Testis (tissue), 2 donors: ENCODE measurements at regions not wholly inside any gene's neighbourhood (a gene's known extent, or its start where the extent isn't known, plus 50 kb on each side); places are given as distances from the start of the nearest gene placed in this dataset.
A peak's percentile ranks its signal among the peaks of the same experiment; 100 is the strongest.

Experiments
- DNase-seq: peaks from one replicate; pipeline ENCODE4 v3.0.0-alpha.2; 2019
- H3K27ac ChIP-seq, 2 donors: fragments of 200-600 bp; sonication (generic); one replicate each; pipeline ENCODE4 v1.5.1; 2019
- H3K27me3 ChIP-seq: fragments of 200-600 bp; sonication (generic); one replicate; pipeline ENCODE4 v1.5.1; 2019
- H3K36me3 ChIP-seq: fragments of 200-600 bp; sonication (generic); one replicate; pipeline ENCODE4 v1.5.1; 2017; ENCODE audit warnings: low read depth; ENCODE audit errors: missing control alignments
- H3K4me1 ChIP-seq: fragments of 200-600 bp; sonication (generic); one replicate; pipeline ENCODE4 v1.5.1; 2019
- H3K4me3 ChIP-seq, 2 donors: fragments of 200-600 bp; sonication (generic); one replicate each; pipeline ENCODE4 v1.5.1; 2017 to 2019
- H3K9me3 ChIP-seq: fragments of 200-600 bp; sonication (generic); one replicate; pipeline ENCODE4 v1.5.1; 2017
- CTCF ChIP-seq, 3 experiments: fragments of 450-650 bp in 2 of 3; fragments of 200-600 bp in 1 of 3; sonication (generic) in 1 of 3; IDR thresholded peaks; one replicate each; pipeline ENCODE4 v1.5.1; 2016 to 2019; ENCODE audit warnings: antibody characterized with exemption in 3 of 3, mild to moderate bottlenecking in 2 of 3, moderate library complexity in 1 of 3
- POLR2A ChIP-seq: fragments of 450-650 bp; IDR thresholded peaks from one replicate; pipeline ENCODE4 v1.6.1; 2017; ENCODE audit warnings: antibody characterized with exemption, mild to moderate bottlenecking, moderate library complexity
- WGBS, 2 donors: methylation state at CpG; one replicate each; pipeline ENCODE4 v1.1.5; 2018; 5-methylcytosine and 5-hydroxymethylcytosine counted together
- intact Hi-C: fragments of 100-400 bp; cut with DNase I; formaldehyde crosslinking; loops from one replicate; pipeline ENCODE4 v1.15.1; 2023; ENCODE audit warnings: low total_unique reads

GRCh38 chr3:162468791-162469190, 972.2 kb downstream of the OTOL1 start:
- no peaks in the 10 kb centered on the region for H3K9me3 ChIP-seq
- no peaks in the 10 kb centered on the region for H3K27me3 ChIP-seq
- WGBS, 2 donors: 92 to 98% methylated on average over 2 of the region's 2 CpGs
- TF ChIP-seq CTCF (IDR thresholded peaks at IDR 0.05) (no peak), POLR2A (no peak)
- H3K36me3 ChIP-seq: no peaks in the 10 kb centered on the region
- DNase-seq: no peak
- no peaks in the 10 kb centered on the region for H3K4me1 ChIP-seq
- intact Hi-C loops: no loop called here
- H3K27ac ChIP-seq: no peak overlapping the region
- H3K4me3 ChIP-seq: no peak overlapping the region

GRCh38 chr3:162487138-162487537, 990.5 kb downstream of the OTOL1 start:
- Histone ChIP-seq H3K4me3 (no peak overlapping the region), H3K9me3 (no peaks in the 10 kb centered on the region), H3K27me3 (no peaks in the 10 kb centered on the region), H3K4me1 (no peaks in the 10 kb centered on the region), H3K36me3 (no peaks in the 10 kb centered on the region), H3K27ac (no peak overlapping the region)
- DNase-seq: no peak
- no peak for TF ChIP-seq POLR2A
- no peak for TF ChIP-seq CTCF (IDR thresholded peaks at IDR 0.05)
- intact Hi-C loops: no loop called here
- WGBS, 2 donors: 90 to 97% methylated on average over 1 of the region's 1 CpG

GRCh38 chr3:162489853-162490252, 993.2 kb downstream of the OTOL1 start:
- DNase-seq: peak; percentile 17

GRCh38 chr3:162491952-162492351, 995.3 kb downstream of the OTOL1 start:
- no peak overlapping the region for H3K27ac ChIP-seq
- intact Hi-C loops: no loop called here
- no peaks in the 10 kb centered on the region for H3K9me3 ChIP-seq
- 67 to 68% methylated on average over 1 of the region's 1 CpG for WGBS, 2 donors
- DNase-seq: no peak
- H3K36me3 ChIP-seq: no peaks in the 10 kb centered on the region
- H3K27me3 ChIP-seq: no peaks in the 10 kb centered on the region
- no peaks in the 10 kb centered on the region for H3K4me1 ChIP-seq
- no peak for TF ChIP-seq POLR2A
- H3K4me3 ChIP-seq: no peak overlapping the region

More at GRCh38 chr3:162489853-162490252, 993.2 kb downstream of the OTOL1 start:
- no peaks in the 10 kb centered on the region for H3K36me3 ChIP-seq
- WGBS, 2 donors: 33 to 44% methylated on average over 2 of the region's 2 CpGs
- H3K27ac ChIP-seq: no peak overlapping the region
- no peak overlapping the region for H3K4me3 ChIP-seq
- no peaks in the 10 kb centered on the region for H3K4me1 ChIP-seq
- TF ChIP-seq CTCF (IDR thresholded peaks at IDR 0.05) (peak in 1 of 3 experiments; percentile 6), POLR2A (no peak)
- intact Hi-C loops: no loop called here
- no peaks in the 10 kb centered on the region for H3K9me3 ChIP-seq
- no peaks in the 10 kb centered on the region for H3K27me3 ChIP-seq

- Histone ChIP-seq H3K27ac (no peak overlapping the region), H3K27me3 (no peaks in the 10 kb centered on the region), H3K4me3 (no peak overlapping the region), H3K4me1 (no peaks in the 10 kb centered on the region), H3K9me3 (no peaks in the 10 kb centered on the region), H3K36me3 (no peaks in the 10 kb centered on the region)
- no peak for DNase-seq
- TF ChIP-seq CTCF (IDR thresholded peaks at IDR 0.05) (no peak), POLR2A (no peak)
- 57 to 63% methylated on average over 4 of the region's 4 CpGs for WGBS, 2 donors
- intact Hi-C loops: no loop called here
Measured at GRCh38 chr3:162492446-162493081, 996.0 kb downstream of the OTOL1 start.
